ENCODE measurements at regions not wholly inside any gene's neighbourhood (a gene's known extent, or its start where the extent isn't known, plus 50 kb on each side); places are given as distances from the start of the nearest gene placed in this dataset.
A peak's percentile ranks its signal among the peaks of the same experiment; 100 is the strongest.

DNA sequence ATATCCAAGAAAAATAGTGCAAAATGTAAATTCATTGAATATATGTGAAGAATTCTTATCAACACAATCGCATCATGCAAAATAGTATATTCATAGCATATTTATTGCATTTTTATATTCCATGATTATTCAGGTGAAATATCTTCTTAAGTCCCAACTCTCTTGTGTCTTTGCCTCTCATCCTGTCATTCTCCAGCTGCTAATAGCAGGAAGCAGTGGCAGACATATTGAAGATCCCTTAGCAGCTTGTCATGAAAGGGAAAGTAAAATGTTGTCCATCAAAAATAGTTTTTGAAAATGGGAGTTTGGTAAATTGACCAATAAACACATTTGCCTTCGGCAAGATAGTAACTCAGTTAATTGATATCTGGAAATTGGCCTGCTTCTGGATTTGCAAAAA, 265.3 kb upstream of the TGFBR2 start:
- DNase-seq, result no peak

DNA sequence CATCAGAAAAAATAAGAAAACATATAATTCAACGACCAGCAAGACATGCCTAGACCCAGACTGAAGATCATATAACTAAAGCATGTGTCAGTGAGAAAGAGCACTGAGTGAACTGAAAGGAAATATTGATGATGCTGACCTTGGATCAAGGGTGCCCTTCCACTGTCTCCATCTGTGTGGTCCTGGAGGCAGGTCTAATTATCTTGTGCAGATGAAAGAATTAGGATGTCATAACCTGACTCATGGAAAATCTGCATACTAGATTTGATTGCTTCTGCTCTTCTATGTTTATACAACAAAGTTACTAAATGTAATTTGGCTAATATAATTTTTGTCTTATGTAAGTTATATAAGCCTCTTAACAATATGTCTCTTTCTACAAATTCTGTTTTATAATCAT, 264.6 kb upstream of the TGFBR2 start:
- DNase-seq, result no peak

GRCh38 chr3:30342318-30343060, 263.9 kb upstream of the TGFBR2 start:
- DNase-seq, result no peak

- DNase-seq, result no peak
Observed at GRCh38 chr3:30343067-30343831, 263.2 kb upstream of the TGFBR2 start.

DNA sequence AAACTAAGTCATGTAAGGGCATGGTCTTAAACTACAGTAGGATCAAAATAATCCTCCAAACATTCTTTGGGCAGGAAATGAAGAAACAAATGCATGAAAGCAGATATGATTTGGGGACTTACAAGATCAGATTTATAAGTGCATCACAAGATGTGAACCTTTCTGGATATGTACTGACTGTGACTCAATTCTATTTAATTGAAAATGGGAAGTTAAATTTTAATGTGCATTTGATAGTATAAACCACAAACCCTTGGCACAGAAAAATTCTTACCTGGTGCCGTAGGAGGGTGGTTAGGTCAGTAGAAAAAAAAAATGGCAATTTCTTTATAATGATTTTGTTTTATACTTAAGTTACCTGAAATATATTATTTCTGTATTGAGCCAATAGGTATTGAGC, 262.5 kb upstream of the TGFBR2 start:
- no peak for DNase-seq

DNA sequence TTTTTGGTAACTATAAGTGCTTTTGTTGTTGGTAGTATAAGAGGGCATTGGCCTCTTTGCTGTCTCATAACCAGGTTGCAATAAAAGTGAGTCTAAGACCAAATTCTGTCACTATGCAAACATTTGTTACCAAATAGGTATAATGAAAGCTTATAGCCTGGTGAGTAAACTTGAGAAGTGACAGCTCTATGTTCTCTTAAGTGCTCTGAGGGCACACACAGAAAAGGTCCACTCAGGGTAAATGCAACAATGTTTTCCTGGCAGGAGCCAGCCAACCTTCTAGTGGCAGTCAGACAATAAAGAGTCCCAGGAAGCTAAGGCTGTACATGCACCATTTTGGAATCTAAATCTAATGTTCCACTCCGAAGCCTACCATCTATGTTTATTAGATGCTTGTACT, 262.1 kb upstream of the TGFBR2 start:
- peak; percentile 16 for DNase-seq

GRCh38 chr3:30346933-30347320, 259.5 kb upstream of the TGFBR2 start:
- no peak for DNase-seq

DNA sequence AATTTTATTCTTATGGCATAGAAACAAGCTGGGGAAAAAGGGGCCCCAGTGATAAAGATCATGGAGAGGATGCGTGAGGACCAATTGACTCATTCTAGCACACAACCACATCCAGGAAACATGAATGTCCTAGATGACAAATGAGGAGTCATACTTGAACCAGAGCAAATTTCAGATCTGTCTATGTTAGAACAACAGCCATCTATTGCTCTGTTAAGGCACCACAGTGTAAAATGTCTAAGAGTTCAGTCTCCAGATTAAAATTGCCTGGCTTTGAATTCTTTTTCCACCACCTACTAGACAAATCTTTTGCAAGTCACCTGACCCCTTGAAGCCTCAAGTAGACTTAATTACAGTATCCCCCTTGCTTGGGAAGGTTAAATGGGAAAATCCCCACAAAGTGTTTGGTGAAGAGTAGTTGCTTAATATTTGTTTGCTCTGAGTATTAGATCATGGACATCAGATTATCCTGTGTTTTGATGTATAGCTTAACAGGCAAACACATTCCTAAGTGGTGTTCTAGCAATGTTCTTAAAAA, 258.7 kb upstream of the TGFBR2 start:
- no peak for DNase-seq

DNA sequence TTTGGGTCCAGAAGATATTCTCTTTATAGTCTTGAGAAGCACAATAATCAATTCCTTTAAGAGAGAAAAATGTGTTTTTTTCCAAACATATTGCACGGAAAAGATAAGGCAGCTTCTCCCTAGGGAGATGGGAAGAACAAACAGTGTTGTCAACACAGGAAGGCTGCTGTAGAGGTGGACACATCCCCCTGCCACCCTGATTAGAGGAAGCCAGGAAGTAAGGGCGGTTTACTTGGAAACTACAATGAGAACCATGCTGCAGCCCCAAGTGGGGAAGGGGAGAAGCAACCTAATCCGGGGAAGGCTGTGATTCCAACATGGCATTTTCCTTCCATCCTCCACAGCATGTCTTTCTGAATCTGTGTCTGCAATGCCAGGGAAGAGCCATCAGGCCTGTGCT, 256.9 kb upstream of the TGFBR2 start:
- no peak for DNase-seq

GRCh38 chr3:30350011-30350410, 256.4 kb upstream of the TGFBR2 start:
- DNase-seq, result no peak

GRCh38 chr3:30350901-30351300, 255.5 kb upstream of the TGFBR2 start:
- no peak for DNase-seq

DNA sequence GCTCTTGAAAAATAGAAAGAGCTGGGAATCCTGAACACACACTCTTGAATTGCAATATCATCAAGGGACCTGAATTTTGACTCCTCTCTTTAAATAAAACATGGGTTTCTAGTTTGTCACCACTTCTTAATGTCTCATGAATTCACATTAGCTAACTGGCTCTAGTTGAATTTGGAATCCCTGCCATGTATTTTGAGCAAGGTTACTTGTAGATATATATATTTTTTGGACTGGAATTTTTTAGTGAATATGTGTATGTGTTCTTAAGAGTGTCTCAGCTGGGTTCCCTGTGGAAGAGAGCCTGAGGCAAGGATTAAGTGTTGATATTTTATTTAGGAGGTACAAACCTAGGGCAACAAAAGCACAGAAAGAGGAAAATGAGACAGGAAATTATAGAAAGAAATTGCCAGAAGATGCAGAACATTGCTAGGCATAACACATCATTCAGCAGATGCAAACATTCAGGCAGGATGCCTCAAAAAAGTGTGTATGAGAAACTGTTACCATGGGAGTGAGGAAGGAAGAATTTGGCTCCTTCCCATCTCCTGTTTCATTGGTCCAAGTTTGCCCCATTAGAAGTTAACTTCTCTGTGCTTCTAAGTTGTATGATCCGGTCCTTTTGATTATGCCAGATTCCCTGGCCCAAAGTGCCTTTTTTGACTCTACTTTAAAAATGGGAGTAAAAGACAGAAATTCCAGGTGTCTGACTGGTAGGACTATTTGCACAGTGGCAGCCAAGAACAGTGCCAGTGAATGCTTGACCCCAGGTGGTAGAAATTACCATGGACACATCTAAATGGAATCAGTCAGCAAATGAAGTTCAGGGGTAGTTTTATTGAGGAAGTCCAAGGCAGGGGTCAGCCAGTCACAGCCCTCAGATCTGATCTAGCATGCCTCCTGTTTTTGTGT, 253.7 kb upstream of the TGFBR2 start:
- DNase-seq, result peak; percentile 38

DNA sequence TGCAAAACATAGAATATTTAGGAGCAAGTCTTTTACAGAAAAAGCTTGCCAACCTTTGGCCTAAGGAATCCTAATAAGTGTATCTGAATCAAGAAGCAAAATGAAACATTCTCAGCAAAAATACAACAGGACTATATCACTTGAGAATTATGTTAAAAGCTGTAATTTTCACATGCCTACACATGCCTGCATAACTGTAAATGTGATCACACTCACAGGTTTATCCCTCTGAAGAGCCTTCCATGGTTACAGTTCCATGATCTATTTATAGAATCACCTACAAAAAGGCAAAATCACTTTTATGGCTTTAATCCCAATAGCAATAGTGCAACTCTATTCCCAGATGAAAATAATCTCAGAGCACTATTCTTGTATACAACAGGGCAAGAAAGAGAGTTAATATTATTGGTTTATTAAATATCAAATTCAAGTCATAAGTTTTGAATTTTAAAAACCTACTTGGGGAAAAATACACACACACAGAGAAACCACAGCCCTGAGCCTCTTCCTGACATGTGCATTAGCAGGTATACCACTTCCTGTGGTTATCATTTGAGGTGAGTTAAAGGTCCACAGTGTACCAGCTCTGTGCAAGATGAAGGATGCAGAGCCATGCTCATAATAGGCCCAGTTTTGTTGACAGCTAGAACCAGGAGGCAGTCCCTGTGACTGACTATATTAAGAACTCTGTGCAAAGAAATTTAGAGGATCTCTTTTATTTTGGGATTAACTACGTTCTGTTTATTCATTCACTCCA, 252.5 kb upstream of the TGFBR2 start:
- no peak for DNase-seq

- DNase-seq, result no peak
Observed at GRCh38 chr3:30354513-30354912, 251.9 kb upstream of the TGFBR2 start.

GRCh38 chr3:30354972-30355371, 251.4 kb upstream of the TGFBR2 start:
- DNase-seq, result peak; percentile 95

- DNase-seq, result peak; percentile 29
Observed at GRCh38 chr3:30355622-30356021, 250.8 kb upstream of the TGFBR2 start.

GRCh38 chr3:30356866-30357753, 249.3 kb upstream of the TGFBR2 start:
- DNase-seq, result no peak

DNA sequence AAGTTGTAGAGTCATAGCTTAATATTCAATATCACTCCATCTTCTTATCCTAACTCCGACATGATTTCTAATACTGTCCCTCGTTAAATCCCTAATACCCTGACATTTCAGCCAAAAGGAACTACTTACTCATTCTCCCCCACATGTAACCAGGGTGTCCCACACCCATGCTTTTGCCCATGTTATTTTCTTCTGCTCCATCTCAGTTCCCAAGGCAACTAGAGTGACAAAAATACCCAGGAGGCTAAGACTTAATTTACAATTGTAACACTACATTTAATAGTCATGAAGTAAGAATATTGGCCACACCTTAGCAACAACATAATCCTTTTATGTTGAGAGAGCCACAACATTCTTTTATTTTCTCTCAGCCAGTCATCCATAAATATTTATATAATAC, 248.5 kb upstream of the TGFBR2 start:
- DNase-seq, result no peak

DNA sequence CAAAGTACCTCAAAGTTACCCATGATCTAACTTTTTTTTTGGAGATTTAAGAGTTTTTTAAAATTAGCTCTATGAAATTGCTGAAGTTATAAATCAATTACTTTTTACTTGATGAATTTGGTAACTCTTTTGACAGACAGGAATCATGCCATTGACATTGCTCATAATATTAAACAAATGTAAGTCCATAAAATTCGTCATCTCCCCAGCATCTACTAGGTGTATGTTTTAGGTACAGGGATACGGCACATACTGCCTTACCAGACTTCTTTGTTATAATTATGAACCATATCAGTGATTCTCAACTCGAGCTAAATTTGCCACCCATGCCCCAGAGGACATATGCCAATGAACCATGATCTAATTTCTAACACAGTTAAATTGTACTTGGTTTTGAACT, 247.5 kb upstream of the TGFBR2 start:
- no peak for DNase-seq

DNA sequence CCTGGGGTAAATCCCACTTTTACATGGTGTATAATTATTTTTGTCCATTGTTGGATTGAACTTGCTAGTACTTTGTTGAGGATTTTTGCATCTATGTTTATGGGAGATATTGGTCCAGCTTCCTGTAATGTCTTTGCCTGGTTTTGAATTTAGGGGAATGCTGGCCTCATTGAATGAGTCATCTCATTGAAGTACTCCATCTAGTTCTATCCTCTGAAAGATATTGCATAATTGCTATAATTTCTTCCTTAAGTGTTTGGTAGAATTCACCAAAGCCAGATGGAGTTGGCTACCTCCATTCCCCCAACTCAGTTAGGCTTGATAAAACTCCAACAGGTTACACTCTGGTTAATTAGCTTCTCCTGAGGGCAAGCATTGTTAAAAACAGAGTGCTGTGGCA, 237.4 kb upstream of the TGFBR2 start:
- no peak for DNase-seq

DNA sequence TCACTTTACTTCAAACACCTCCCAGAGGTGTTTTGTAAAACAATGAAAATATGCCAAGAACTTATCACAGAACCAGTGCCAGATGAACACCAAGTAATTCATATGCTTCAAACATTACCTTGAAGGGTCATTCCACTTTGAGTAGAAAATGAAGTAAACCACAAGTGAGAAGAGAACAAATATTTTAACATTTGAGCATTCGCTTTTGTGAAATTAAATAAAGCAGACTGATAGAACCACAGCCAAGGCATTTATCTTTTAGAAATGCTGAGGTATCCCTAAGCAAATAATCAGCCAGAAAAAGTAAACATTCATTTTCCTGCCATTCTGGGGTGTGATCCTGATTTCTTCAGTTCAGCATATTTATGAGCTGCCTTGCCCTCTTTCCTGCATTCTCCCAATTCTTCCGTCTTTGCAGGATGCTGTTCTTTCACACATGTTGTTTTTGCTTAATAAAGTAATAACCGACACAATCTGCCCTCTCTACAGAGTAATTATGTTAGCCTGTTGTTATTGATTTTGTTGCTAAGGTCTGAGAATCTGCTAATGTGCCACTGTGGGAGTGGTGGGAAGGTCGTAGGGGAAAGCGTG, 235.6 kb upstream of the TGFBR2 start:
- peak; percentile 53 for DNase-seq
